ENCODE measurements at regions not wholly inside any gene's neighbourhood (a gene's known extent, or its start where the extent isn't known, plus 50 kb on each side); places are given as distances from the start of the nearest gene placed in this dataset.

- WGBS, 3 donors: 68 to 79% (median 74%) methylated on average over 6 of the region's 6 CpGs
Observed at GRCh38 chr11:45423036-45423435, 136.9 kb upstream of the SYT13 start.

GRCh38 chr11:45414088-45414487, 127.9 kb upstream of the SYT13 start:
- WGBS, 3 donors: 88 to 91% (median 88%) methylated on average over 3 of the region's 3 CpGs
- no peak overlapping the region for H3K27ac ChIP-seq
- H3K27me3 ChIP-seq: no peaks in the 10 kb centered on the region
- no peak overlapping the region for H3K4me3 ChIP-seq
- no peaks in the 10 kb centered on the region for H3K9me3 ChIP-seq
- DNase-seq: no peak
- no peaks in the 10 kb centered on the region for H3K36me3 ChIP-seq
- intact Hi-C loops (cut with DNase I): no loop called here
- TF ChIP-seq CTCF (IDR thresholded peaks at IDR 0.05) (no peak), EP300 (IDR thresholded peaks at IDR 0.05) (no peak), POLR2A (IDR thresholded peaks at IDR 0.05) (no peak)
- no peaks in the 10 kb centered on the region for H3K4me1 ChIP-seq (ENCODE audit: insufficient read depth)

More at GRCh38 chr11:45423036-45423435, 136.9 kb upstream of the SYT13 start:
- no peaks in the 10 kb centered on the region for H3K27me3 ChIP-seq
- no peaks in the 10 kb centered on the region for H3K9me3 ChIP-seq
- H3K27ac ChIP-seq: no peak overlapping the region
- H3K36me3 ChIP-seq: no peaks in the 10 kb centered on the region
- no peak for TF ChIP-seq CTCF (IDR thresholded peaks at IDR 0.05)
- TF ChIP-seq EP300 (IDR thresholded peaks at IDR 0.05): no peak
- no peak for TF ChIP-seq POLR2A (IDR thresholded peaks at IDR 0.05)
- no peaks in the 10 kb centered on the region for H3K4me1 ChIP-seq (ENCODE audit: insufficient read depth)
- DNase-seq: no peak
- intact Hi-C loops (cut with DNase I): no loop called here
- no peak overlapping the region for H3K4me3 ChIP-seq

- Histone ChIP-seq H3K4me3 (no peak overlapping the region), H3K9me3 (no peaks in the 10 kb centered on the region), H3K4me1 (ENCODE audit: insufficient read depth) (no peaks in the 10 kb centered on the region), H3K27ac (no peak overlapping the region), H3K27me3 (no peaks in the 10 kb centered on the region), H3K36me3 (no peaks in the 10 kb centered on the region)
- no peak for TF ChIP-seq CTCF (IDR thresholded peaks at IDR 0.05)
- no peak for TF ChIP-seq POLR2A (IDR thresholded peaks at IDR 0.05)
- TF ChIP-seq EP300 (IDR thresholded peaks at IDR 0.05): no peak
- DNase-seq: no peak
- intact Hi-C loops (cut with DNase I): no loop called here
- 70 to 80% (median 70%) methylated on average over 8 of the region's 8 CpGs for WGBS, 3 donors
Observed at GRCh38 chr11:45413156-45413858, 127.2 kb upstream of the SYT13 start.

- no peaks in the 10 kb centered on the region for H3K36me3 ChIP-seq
- 54 to 59% (median 58%) methylated on average over 5 of the region's 5 CpGs for WGBS, 3 donors
- no peak overlapping the region for H3K4me3 ChIP-seq
- TF ChIP-seq CTCF (IDR thresholded peaks at IDR 0.05): no peak
- no peak for TF ChIP-seq EP300 (IDR thresholded peaks at IDR 0.05)
- TF ChIP-seq POLR2A (IDR thresholded peaks at IDR 0.05): no peak
- H3K27ac ChIP-seq: no peak overlapping the region
- no peak for DNase-seq
- no peaks in the 10 kb centered on the region for H3K27me3 ChIP-seq
- no peaks in the 10 kb centered on the region for H3K9me3 ChIP-seq
- no peaks in the 10 kb centered on the region for H3K4me1 ChIP-seq (ENCODE audit: insufficient read depth)
- intact Hi-C loops (cut with DNase I): no loop called here
Observed at GRCh38 chr11:45412521-45412920, 126.4 kb upstream of the SYT13 start.
